SK-N-MC (cell line): ENCODE measurements at regions not wholly inside any gene's neighbourhood (a gene's known extent, or its start where the extent isn't known, plus 50 kb on each side); places are given as distances from the start of the nearest gene placed in this dataset.

Source experiments
- EZH2 ChIP-seq: fragments of 200-600 bp; sonication (generic); IDR thresholded peaks from one replicate; pipeline ENCODE4 v1.6.1; 2017; ENCODE audit warnings: antibody characterized with exemption
- POLR2AphosphoS5 ChIP-seq: IDR thresholded peaks from 2 replicates; pipeline ENCODE4 v1.6.1; 2012; ENCODE audit warnings: mild to moderate bottlenecking, low read depth, low read length, borderline replicate concordance

GRCh38 chr18:22265838-22266237 lies 96.4 kb downstream of the GATA6 start:
- TF ChIP-seq POLR2AphosphoS5 = no peak
- TF ChIP-seq EZH2 = no peak
